ENCODE measurements at regions not wholly inside any gene's neighbourhood (a gene's known extent, or its start where the extent isn't known, plus 50 kb on each side); places are given as distances from the start of the nearest gene placed in this dataset.
A peak's percentile ranks its signal among the peaks of the same experiment; 100 is the strongest.

DNA sequence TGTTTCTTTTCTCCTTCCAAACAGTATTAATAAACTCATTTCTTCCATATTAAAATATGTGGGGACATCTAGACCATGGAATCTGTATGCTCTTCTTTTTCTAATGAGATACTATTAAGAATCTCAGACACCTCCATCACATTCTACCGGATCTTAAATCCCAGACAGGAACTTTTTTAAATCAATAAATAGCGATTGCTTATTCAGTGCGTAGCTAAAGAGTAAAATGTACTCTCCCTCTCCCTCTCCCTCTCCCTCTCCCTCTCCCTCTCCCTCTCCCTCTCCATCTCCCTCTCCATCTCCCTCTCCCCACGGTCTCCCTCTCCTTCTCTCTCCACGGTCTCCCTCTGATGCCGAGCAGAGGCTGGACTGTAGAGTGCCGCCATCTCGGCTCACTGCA, 297.0 kb downstream of the HNRNPD start:
- H3K4me3 ChIP-seq (ENCODE audit: low read length) = no peak overlapping the region
- ATAC-seq (no peak), DNase-seq (peak in 1 of 3 donors; percentile 15)
- 94% methylated on average over 8 of the region's 8 CpGs for WGBS
- no peaks in the 10 kb centered on the region for H3K9me3 ChIP-seq (ENCODE audit: control insufficient read depth, low read length)
- intact Hi-C loops (cut with DNase I) = no loop called here
- no peaks in the 10 kb centered on the region for H3K4me1 ChIP-seq (ENCODE audit: control insufficient read depth, insufficient read depth, low read length)
- no peak overlapping the region for H3K27ac ChIP-seq (ENCODE audit: low read length)
- H3K27me3 ChIP-seq (ENCODE audit: control insufficient read depth, insufficient read depth) = no peaks in the 10 kb centered on the region

DNA sequence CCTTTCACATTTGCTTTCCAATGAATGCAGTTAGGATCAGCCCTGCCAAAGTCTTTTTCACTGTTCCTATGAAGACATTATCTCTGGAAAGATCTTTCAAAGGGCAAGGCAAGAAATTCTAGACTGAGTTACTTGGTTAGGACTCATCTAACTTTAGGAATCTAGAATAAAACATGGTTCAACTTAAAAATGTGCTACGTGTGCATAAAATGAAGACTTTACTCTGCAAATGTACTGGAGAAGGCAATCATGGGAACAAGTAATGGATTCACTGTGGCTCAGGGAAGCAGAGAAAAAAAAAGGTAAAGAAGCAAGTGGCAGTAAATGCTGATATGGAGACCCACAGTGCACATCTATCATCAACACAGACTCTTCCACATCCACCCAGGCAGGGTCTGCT, 297.4 kb downstream of the HNRNPD start:
- H3K4me1 ChIP-seq (ENCODE audit: control insufficient read depth, insufficient read depth, low read length) = no peaks in the 10 kb centered on the region
- intact Hi-C loops (cut with DNase I) = no loop called here
- H3K27me3 ChIP-seq (ENCODE audit: control insufficient read depth, insufficient read depth) = no peaks in the 10 kb centered on the region
- no peaks in the 10 kb centered on the region for H3K9me3 ChIP-seq (ENCODE audit: control insufficient read depth, low read length)
- no peak for DNase-seq
- no peak overlapping the region for H3K4me3 ChIP-seq (ENCODE audit: low read length)
- no peak for ATAC-seq
- no peak overlapping the region for H3K27ac ChIP-seq (ENCODE audit: low read length)
- 82% methylated on average over 1 of the region's 1 CpG for WGBS

DNA sequence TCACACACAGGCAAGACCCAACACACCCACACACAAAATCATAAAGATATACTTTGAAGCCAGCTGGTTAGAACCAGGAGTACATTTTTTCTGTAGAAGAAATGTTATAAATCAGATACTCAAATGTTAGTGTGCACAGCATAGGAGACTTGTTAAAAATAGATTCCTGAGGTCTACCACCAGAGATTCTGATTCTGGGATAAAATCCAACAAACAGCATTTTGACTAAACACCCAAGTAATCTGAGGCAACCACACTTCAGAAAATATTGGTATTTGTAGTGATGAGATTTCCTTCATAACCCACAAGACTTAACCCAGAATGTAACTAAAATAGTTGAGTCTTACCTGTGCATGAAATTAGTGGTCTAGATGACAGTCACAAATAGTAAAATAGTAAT, 301.8 kb downstream of the HNRNPD start:
- no peak overlapping the region for H3K4me3 ChIP-seq (ENCODE audit: low read length)
- intact Hi-C loops (cut with DNase I) = no loop called here
- ATAC-seq = no peak

DNA sequence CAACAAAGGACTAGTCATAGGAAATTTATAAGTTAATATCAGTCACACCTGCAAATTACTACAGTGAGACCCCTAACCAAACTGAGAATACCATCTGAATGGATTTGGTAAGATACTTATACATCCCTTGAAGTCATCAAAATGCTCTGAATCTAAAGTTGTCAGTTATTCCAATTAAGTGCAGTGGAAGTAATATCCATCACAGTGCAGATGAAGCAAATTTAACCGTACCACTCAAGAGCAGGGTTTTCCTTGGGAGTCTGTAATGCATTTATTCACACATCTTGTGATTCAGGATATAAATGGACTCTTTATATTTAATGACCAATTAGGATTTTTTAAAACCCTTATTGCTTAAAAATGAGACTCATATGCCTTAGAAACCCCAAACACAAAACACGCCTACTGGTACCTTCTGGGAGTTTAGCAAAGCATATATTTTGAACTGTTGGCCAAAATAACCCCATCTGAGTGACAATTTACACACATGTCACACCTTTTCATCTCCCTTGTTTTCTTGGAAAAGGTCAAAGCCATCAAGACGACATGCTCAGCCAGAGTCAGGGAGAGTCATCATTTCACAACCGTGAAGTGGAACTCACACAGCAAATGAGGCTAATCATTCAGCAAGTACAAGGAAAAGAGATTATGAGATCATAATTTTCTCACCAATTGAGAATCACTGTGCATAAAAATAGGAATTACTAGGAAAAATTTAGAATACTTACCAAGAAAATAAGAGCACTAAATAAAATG, 303.7 kb downstream of the HNRNPD start:
- no peak overlapping the region for H3K27ac ChIP-seq (ENCODE audit: low read length)
- H3K4me1 ChIP-seq (ENCODE audit: control insufficient read depth, insufficient read depth, low read length) = no peaks in the 10 kb centered on the region
- DNase-seq (no peak), ATAC-seq (no peak)
- H3K9me3 ChIP-seq (ENCODE audit: control insufficient read depth, low read length) = no peaks in the 10 kb centered on the region
- 54% methylated on average over 4 of the region's 4 CpGs for WGBS
- no peak overlapping the region for H3K4me3 ChIP-seq (ENCODE audit: low read length)
- H3K27me3 ChIP-seq (ENCODE audit: control insufficient read depth, insufficient read depth) = no peaks in the 10 kb centered on the region
- intact Hi-C loops (cut with DNase I) = no loop called here

More for the DNA sequence above, 301.8 kb downstream of the HNRNPD start:
- no peaks in the 10 kb centered on the region for H3K9me3 ChIP-seq (ENCODE audit: control insufficient read depth, low read length)
- no peak for DNase-seq
- H3K27ac ChIP-seq (ENCODE audit: low read length) = no peak overlapping the region
- H3K27me3 ChIP-seq (ENCODE audit: control insufficient read depth, insufficient read depth) = no peaks in the 10 kb centered on the region
- no peaks in the 10 kb centered on the region for H3K4me1 ChIP-seq (ENCODE audit: control insufficient read depth, insufficient read depth, low read length)

DNA sequence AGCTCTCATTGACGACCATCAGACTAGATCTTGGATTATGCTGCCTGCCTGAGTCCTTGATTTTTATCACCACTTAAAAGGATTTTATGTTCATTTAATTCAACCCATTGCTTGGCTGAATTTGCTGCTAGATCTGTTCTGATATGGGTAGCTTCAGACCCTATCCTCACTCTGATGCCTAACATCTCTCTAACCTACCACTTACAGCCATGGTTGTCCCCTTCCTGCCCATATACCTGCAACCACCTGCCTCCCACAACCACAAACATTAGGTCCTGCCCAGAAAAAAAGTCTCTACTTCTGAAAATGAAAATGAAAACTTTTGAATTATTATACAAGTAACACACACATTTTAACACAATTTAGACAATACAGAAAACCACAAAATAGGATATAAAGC, 310.8 kb downstream of the HNRNPD start:
- Histone ChIP-seq H3K4me1 (ENCODE audit: control insufficient read depth, insufficient read depth, low read length) (no peaks in the 10 kb centered on the region), H3K27ac (ENCODE audit: low read length) (no peak overlapping the region), H3K27me3 (ENCODE audit: control insufficient read depth, insufficient read depth) (no peaks in the 10 kb centered on the region), H3K9me3 (ENCODE audit: control insufficient read depth, low read length) (no peaks in the 10 kb centered on the region), H3K4me3 (ENCODE audit: low read length) (no peak overlapping the region)
- intact Hi-C loops (cut with DNase I) = no loop called here
- DNase-seq = no peak
- 72% methylated on average over 1 of the region's 1 CpG for WGBS
- ATAC-seq = no peak

DNA sequence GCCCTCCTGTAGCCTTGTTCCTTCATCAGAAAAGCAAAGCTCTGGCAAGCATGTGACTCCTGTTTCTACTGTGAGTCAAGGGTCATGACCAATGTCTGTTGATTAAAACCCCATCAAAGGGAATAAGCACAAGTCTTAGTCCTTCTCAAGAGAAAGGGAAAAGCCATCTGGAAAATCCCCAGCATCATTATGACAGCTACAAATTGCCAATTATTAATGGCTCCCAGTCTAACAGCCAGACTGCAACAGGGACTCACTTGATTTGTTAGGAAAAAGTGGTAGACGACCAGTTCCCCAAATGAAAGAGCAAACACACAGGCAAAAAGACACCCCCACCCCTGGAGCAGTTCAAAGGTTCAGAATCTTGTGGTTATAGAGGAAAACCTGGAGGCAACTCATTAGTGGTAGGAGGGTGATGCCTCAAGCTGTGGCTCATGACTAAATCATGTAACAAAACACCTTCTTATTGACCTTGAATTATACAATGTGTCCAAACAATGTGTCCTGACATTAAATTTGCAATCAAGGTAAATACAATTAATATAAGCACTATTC, 315.7 kb downstream of the HNRNPD start:
- Histone ChIP-seq H3K9me3 (ENCODE audit: control insufficient read depth, low read length) (no peaks in the 10 kb centered on the region), H3K4me3 (ENCODE audit: low read length) (no peak overlapping the region), H3K27me3 (ENCODE audit: control insufficient read depth, insufficient read depth) (no peaks in the 10 kb centered on the region), H3K27ac (ENCODE audit: low read length) (no peak overlapping the region), H3K4me1 (ENCODE audit: control insufficient read depth, insufficient read depth, low read length) (no peaks in the 10 kb centered on the region)
- intact Hi-C loops (cut with DNase I) = no loop called here
- no peak for DNase-seq
- 38% methylated on average over 1 of the region's 1 CpG for WGBS
- ATAC-seq = no peak

DNA sequence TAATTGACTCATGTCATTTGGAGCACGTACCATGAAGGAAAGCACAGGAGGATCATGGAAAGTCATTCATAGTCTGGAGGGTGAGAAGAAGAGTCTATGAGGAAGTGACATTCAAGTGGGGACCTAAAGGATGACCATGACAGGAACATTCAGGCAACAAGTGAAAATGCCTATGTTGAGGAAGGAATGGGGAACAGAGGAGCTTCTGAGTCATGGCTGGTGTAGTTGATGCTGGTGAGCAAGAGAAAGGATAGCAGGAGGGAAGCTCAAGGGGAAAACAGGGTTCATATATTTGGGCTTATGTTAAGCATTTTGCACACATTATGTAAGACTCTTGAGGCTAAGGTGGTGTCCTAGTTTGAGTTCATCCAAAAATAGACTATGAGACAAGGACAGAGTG, 318.6 kb downstream of the HNRNPD start:
- DNase-seq = no peak
- intact Hi-C loops (cut with DNase I) = no loop called here
- Histone ChIP-seq H3K4me3 (ENCODE audit: low read length) (no peak overlapping the region), H3K4me1 (ENCODE audit: control insufficient read depth, insufficient read depth, low read length) (no peaks in the 10 kb centered on the region), H3K27me3 (ENCODE audit: control insufficient read depth, insufficient read depth) (no peaks in the 10 kb centered on the region), H3K9me3 (ENCODE audit: control insufficient read depth, low read length) (no peaks in the 10 kb centered on the region), H3K27ac (ENCODE audit: low read length) (no peak overlapping the region)
- WGBS = 69% methylated on average over 1 of the region's 1 CpG
- no peak for ATAC-seq

DNA sequence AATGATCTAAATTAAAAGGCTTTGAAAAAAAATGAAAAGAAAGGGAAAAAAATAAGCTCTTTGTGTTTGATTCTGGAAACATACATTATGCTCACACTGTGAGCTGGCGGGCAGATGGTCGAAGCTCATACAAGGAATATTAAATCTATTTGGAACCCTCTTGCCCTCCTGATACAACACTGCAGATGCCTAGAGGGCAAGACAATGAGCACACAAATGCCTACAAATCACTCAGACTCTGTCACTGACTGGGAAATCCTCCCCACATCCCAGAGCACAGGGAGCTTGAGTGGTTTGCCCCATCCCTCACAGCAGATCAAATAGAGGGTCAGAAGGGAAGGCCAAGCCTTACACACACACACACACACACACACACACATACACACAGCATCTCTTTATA, 320.4 kb downstream of the HNRNPD start:
- Histone ChIP-seq H3K9me3 (ENCODE audit: control insufficient read depth, low read length) (no peaks in the 10 kb centered on the region), H3K27me3 (ENCODE audit: control insufficient read depth, insufficient read depth) (no peaks in the 10 kb centered on the region), H3K4me3 (ENCODE audit: low read length) (no peak overlapping the region), H3K27ac (ENCODE audit: low read length) (no peak overlapping the region), H3K4me1 (ENCODE audit: control insufficient read depth, insufficient read depth, low read length) (no peaks in the 10 kb centered on the region)
- ATAC-seq (no peak), DNase-seq (no peak)
- intact Hi-C loops (cut with DNase I) = no loop called here
- WGBS = 87% methylated on average over 2 of the region's 2 CpGs

DNA sequence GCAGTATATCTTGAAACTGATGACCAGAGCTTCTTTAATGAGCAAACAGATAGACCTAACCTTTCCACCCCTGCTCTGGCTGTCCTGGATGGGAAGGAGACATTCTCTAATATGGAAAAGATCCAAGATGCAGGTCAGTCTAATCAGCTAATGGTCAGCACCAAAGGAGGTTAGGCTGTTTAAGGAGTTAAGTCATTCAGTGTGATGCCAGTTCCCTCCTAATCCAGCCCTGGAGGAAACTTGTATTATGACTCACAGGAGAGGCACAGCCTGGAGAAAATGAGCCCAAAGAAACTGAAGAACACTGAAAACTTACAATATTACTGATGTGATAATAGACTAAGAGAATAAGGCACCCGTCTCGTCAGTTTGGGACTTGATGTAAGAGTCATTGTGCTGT, 323.0 kb downstream of the HNRNPD start:
- H3K4me1 ChIP-seq (ENCODE audit: control insufficient read depth, insufficient read depth, low read length) = no peaks in the 10 kb centered on the region
- H3K27me3 ChIP-seq (ENCODE audit: control insufficient read depth, insufficient read depth) = no peaks in the 10 kb centered on the region
- H3K4me3 ChIP-seq (ENCODE audit: low read length) = no peak overlapping the region
- 70% methylated on average over 2 of the region's 2 CpGs for WGBS
- ATAC-seq (no peak), DNase-seq (no peak)
- intact Hi-C loops (cut with DNase I) = no loop called here
- H3K9me3 ChIP-seq (ENCODE audit: control insufficient read depth, low read length) = no peaks in the 10 kb centered on the region
- H3K27ac ChIP-seq (ENCODE audit: low read length) = no peak overlapping the region

DNA sequence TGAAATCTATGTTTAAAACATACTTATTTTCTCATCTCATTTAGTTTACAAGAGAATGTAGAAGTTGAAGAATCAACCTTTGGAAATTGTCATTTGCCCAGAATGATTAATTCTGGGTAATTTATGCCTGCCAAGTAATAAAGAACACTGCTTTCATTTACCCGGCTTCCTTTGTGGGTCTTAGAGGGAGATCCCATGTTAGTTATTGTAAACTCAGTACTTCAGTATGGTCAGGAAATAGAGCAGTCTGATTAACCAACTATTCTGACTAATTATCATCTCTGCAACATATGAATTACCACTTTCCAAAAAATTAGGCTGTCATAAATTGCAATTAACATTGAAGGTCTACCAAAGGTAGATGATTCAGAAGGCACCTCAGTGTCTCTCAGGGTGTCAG, 324.5 kb downstream of the HNRNPD start:
- no peak for DNase-seq
- H3K27ac ChIP-seq (ENCODE audit: low read length) = no peak overlapping the region
- 72% methylated on average over 1 of the region's 1 CpG for WGBS
- intact Hi-C loops (cut with DNase I) = no loop called here
- ATAC-seq = no peak
- no peaks in the 10 kb centered on the region for H3K4me1 ChIP-seq (ENCODE audit: control insufficient read depth, insufficient read depth, low read length)
- H3K9me3 ChIP-seq (ENCODE audit: control insufficient read depth, low read length) = no peaks in the 10 kb centered on the region
- no peak overlapping the region for H3K4me3 ChIP-seq (ENCODE audit: low read length)
- H3K27me3 ChIP-seq (ENCODE audit: control insufficient read depth, insufficient read depth) = no peaks in the 10 kb centered on the region

DNA sequence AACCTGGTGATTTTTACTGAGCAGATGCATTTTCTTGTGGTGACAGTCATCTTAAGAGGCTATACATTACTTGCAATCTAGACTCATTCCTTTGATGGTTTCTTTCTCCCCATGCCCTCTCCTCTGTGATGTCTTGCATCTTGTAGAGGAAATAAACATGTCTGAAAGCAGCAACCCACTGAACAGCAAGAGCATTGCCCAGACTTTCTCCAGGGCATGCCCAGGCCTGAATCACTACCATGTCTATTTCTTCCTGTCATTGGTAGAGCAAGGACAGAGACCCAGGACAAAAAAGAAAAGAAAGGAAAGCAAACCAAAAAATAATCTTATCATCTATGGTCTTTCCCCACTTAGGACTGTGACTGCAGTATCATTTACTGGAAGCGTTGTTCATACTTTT, 326.1 kb downstream of the HNRNPD start:
- ATAC-seq = no peak
- Histone ChIP-seq H3K27me3 (ENCODE audit: control insufficient read depth, insufficient read depth) (no peaks in the 10 kb centered on the region), H3K4me3 (ENCODE audit: low read length) (no peak overlapping the region), H3K27ac (ENCODE audit: low read length) (no peak overlapping the region), H3K9me3 (ENCODE audit: control insufficient read depth, low read length) (no peaks in the 10 kb centered on the region), H3K4me1 (ENCODE audit: control insufficient read depth, insufficient read depth, low read length) (no peaks in the 10 kb centered on the region)
- WGBS = 81% methylated on average over 1 of the region's 1 CpG
- intact Hi-C loops (cut with DNase I) = no loop called here
- DNase-seq = no peak

DNA sequence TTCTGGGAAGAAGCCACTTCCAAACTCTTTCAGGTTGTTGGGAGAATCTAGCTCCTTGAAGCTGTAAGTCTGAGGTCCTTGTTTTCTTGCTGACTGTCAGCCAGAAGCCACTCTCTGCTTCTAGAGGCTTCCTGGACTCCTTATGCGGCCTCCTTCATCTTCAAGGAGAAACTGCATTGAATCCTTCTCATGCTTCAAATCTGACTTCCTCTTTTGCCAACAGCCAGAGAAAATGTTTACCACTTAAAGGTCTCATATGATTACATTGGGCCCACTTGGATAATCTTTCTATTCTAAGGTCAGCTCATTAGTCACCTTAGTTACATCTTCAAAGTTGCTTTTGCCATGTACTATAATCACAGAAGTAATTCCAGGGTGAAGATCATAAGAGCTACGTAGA, 327.0 kb downstream of the HNRNPD start:
- 95% methylated on average over 2 of the region's 2 CpGs for WGBS
- H3K4me1 ChIP-seq (ENCODE audit: control insufficient read depth, insufficient read depth, low read length) = no peaks in the 10 kb centered on the region
- DNase-seq (no peak), ATAC-seq (no peak)
- intact Hi-C loops (cut with DNase I) = no loop called here
- no peaks in the 10 kb centered on the region for H3K9me3 ChIP-seq (ENCODE audit: control insufficient read depth, low read length)
- H3K4me3 ChIP-seq (ENCODE audit: low read length) = no peak overlapping the region
- H3K27ac ChIP-seq (ENCODE audit: low read length) = no peak overlapping the region
- H3K27me3 ChIP-seq (ENCODE audit: control insufficient read depth, insufficient read depth) = no peaks in the 10 kb centered on the region
